KOPT-K1 (cell line): ENCODE measurements at regions not wholly inside any gene's neighbourhood (a gene's known extent, or its start where the extent isn't known, plus 50 kb on each side); places are given as distances from the start of the nearest gene placed in this dataset.
"Not testable (repeated sequence)": the region's sequence is repeated elsewhere in the genome, so short reads cannot be mapped to it uniquely, and the experiment has no call there.

Source experiments
- H3K27ac ChIP-seq: fragments of 200-600 bp; sonication (generic); 2 replicates; pipeline ENCODE4 v1.5.1; 2016; ENCODE audit warnings: antibody characterized with exemption, mild to moderate bottlenecking, low read depth, low read length; ENCODE audit not compliant: poor library complexity, severe bottlenecking
- H3K36me3 ChIP-seq: fragments of 200-600 bp; sonication (generic); 2 replicates; pipeline ENCODE4 v1.5.1; 2017; ENCODE audit warnings: antibody characterized with exemption, mild to moderate bottlenecking, low read length, moderate library complexity; ENCODE audit not compliant: insufficient read depth
- H3K9me3 ChIP-seq: fragments of 200-600 bp; sonication (generic); 2 replicates; pipeline ENCODE4 v1.5.1; 2017; ENCODE audit warnings: antibody characterized with exemption, low read length, mild to moderate bottlenecking; ENCODE audit not compliant: insufficient read depth, poor library complexity, severe bottlenecking

DNA sequence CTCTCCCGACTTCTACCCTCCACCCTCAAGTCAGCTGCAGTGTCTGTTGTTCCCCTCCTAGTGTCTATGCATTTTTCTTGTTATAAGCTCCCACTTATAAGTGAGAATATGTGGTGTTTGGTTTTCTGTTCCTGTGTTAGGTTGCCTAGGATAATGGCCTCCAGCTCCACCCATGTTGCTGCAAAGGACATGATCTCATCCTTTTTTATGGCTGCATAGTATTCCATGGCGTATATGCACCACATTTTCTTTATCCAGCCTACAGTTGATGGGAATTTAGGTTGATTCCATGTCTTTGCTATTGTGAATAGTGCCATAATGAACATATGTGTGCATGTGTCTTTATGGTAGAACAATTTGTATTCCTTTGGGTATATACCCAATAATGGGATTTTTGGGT is 80.7 kb downstream of the SPTSSA start:
- not testable (repeated sequence) for H3K27ac ChIP-seq, H3K9me3 ChIP-seq, H3K36me3 ChIP-seq

GRCh38 chr14:34380471-34380845 is 81.6 kb downstream of the SPTSSA start:
- Histone ChIP-seq H3K27ac (no peak overlapping the region), H3K36me3 (no peaks in the 10 kb centered on the region), H3K9me3 (no peaks in the 10 kb centered on the region)

GRCh38 chr14:34379816-34380470 is 82.1 kb downstream of the SPTSSA start:
- Histone ChIP-seq H3K9me3 (no peaks in the 10 kb centered on the region), H3K36me3 (no peaks in the 10 kb centered on the region), H3K27ac (no peak overlapping the region)

- H3K27ac ChIP-seq = no peak overlapping the region
- H3K9me3 ChIP-seq = no peaks in the 10 kb centered on the region
- no peaks in the 10 kb centered on the region for H3K36me3 ChIP-seq
Observed at GRCh38 chr14:34376649-34377267, 85.3 kb downstream of the SPTSSA start.

- H3K9me3 ChIP-seq = no peaks in the 10 kb centered on the region
- H3K36me3 ChIP-seq = no peaks in the 10 kb centered on the region
- H3K27ac ChIP-seq = no peak overlapping the region
Observed at GRCh38 chr14:34374998-34375740, 86.9 kb downstream of the SPTSSA start.

DNA sequence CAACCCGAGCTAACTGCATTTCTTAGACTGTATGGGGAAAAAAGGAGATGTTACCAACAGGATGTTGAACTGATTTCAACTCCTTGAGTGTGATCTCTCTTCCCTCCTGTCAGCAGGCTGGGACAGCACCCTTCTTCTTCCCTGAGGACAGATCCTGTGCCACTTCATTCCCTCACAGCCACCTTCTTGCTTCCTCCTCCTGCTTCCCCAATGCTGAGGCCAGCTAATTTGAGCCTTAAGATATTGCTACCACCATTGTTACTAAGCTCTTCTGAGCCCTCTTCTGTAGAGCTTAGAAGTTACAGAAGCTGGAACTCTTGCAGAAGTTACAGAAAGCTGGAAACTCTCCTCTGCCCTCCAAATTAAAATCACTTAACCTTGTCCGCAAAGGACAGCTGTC is 88.8 kb downstream of the SPTSSA start:
- H3K27ac ChIP-seq = no peak overlapping the region
- no peaks in the 10 kb centered on the region for H3K9me3 ChIP-seq
- H3K36me3 ChIP-seq = no peaks in the 10 kb centered on the region

GRCh38 chr14:34372786-34373185 is 89.3 kb downstream of the SPTSSA start:
- H3K27ac ChIP-seq = no peak overlapping the region
- no peaks in the 10 kb centered on the region for H3K36me3 ChIP-seq
- H3K9me3 ChIP-seq = no peaks in the 10 kb centered on the region

GRCh38 chr14:34369648-34370030 is 92.4 kb downstream of the SPTSSA start:
- H3K27ac ChIP-seq = no peak overlapping the region
- no peaks in the 10 kb centered on the region for H3K36me3 ChIP-seq
- no peaks in the 10 kb centered on the region for H3K9me3 ChIP-seq

DNA sequence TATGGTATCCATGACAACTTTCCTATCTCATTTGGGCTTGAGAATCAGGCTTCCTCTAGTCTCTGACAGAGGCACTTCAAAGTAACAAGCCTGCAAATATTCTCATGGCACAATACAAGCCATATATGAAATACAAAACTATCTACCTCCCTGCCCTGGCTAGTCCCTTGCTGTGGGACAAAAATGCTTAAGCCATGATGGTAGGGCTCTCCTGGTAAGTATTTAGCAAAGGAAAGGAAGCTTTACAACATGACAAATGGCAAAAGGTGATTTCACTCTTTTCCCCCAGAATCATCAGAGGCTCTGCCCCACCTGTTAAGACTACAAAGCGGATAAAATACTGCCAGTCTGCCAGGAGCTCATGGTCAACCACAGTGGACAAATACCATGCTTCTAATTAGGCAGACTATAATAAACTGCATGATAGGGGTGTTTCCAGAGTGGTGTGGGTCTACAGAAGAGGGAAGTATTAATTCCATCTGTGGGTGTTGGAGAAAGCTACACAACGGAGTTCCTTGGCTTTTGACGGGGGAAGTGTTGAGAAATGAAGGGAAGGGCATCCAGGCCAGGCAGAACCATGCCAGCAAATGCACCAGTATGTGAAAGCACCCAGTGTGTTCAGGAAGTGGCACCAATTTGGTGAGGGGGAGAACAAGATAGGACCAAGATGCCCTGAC is 92.9 kb downstream of the SPTSSA start:
- Histone ChIP-seq H3K9me3 (no peaks in the 10 kb centered on the region), H3K36me3 (no peaks in the 10 kb centered on the region), H3K27ac (no peak overlapping the region)

DNA sequence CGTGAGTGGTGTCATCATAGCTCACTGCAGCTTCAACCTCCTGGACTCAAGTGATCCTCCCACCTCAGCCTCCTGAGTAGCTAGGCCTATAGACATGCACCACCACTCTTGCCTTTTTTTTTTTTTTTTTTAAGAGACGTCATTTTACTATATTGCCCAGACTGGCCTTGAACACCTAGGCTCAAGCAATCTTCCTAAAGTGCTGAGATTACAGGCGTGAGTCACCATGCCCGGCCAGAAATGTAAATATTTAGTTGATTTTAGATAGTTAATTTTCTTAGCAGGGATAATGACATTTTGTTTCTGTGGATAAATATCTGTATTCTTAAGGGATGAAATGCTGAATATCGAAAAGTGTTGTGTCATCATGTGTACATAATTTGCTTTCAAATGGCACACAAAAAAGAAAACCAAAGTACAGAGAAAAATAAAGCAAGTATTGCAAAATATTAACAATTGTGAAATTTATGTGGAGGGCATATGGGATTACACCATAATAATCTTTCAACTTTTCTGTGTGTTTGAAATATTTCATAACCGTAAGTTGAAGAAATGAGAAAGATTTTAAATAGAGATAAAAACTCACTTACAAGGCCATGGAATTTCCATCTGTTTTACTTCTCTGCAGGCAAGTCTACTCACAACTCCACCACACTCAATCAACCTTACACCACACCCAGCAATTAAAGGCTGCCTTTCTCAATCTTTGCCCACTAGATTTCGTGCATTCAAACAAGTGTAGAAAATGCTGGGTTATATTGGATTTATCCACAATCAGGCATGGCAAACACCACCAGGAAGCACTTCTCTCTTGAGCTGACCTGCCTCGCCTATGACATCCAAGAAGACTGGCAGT is 93.7 kb downstream of the SPTSSA start:
- Histone ChIP-seq H3K27ac (no peak overlapping the region), H3K9me3 (no peaks in the 10 kb centered on the region), H3K36me3 (no peaks in the 10 kb centered on the region)

DNA sequence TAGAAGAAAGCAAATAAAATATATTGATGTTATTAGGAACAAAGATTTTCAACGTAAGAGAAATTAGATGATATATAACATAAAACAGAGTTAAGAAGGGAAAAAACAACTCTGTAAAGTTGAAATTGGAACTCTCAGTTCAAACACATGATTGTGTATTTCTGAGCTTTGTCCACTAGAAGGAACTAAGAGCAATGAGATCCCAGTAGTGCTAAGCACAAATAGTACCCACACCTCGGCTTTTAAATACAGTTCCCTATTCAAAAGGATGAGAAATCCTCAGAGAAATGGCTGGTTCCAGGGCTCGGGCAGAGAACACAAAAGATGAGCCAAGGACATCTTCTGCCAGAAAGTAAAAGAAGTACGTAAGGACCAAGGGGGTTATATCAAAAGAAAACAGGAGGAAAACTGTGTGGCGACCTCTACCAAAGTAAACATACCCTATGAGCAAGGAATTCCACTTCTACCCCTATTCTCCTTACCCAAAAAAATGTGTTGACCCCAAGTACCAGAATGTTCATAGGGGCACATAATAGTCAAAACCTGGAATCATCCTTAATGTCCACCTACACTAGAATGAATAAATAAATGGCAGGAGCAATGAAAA is 96.6 kb downstream of the SPTSSA start:
- Histone ChIP-seq H3K27ac (no peak overlapping the region), H3K36me3 (no peaks in the 10 kb centered on the region), H3K9me3 (no peaks in the 10 kb centered on the region)

GRCh38 chr14:34364201-34364600 is 97.8 kb downstream of the SPTSSA start:
- H3K27ac ChIP-seq = no peak overlapping the region
- no peaks in the 10 kb centered on the region for H3K36me3 ChIP-seq
- no peaks in the 10 kb centered on the region for H3K9me3 ChIP-seq

- Histone ChIP-seq H3K27ac (no peak overlapping the region), H3K9me3 (no peaks in the 10 kb centered on the region)
Observed at GRCh38 chr14:34363733-34364134, 98.3 kb downstream of the SPTSSA start.

DNA sequence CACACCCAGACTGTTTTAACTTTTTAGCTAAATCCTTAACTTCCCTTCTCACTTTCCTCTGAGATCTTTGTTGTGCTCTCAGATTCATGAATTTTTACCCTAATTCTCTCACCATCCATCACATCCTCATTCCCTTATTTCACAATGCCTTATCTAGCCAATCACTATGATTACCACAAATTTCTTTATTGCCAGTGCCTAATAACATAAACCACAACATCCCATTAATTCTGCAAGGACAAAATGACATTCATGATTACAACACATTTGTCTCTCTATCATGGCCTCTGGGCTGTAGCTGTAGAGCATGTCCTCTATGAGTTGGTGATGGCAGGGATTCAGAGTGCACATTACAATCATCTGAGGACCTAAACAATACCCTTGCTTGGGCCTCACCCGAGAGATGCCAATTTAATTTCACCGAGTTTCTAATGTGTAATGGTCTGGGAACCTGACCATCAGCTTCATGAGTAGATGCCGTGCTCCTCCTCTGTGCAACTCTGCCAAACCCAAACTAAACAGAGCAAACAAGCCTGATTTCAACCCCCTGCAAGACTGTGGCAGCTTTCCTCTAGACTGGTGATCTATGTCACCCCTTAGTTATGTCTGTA is 99.3 kb downstream of the SPTSSA start:
- no peaks in the 10 kb centered on the region for H3K36me3 ChIP-seq
- no peak overlapping the region for H3K27ac ChIP-seq
- H3K9me3 ChIP-seq = no peaks in the 10 kb centered on the region

More at GRCh38 chr14:34363733-34364134, 98.3 kb downstream of the SPTSSA start:
- H3K36me3 ChIP-seq = no peaks in the 10 kb centered on the region
